ENCODE measurements at regions not wholly inside any gene's neighbourhood (a gene's known extent, or its start where the extent isn't known, plus 50 kb on each side); places are given as distances from the start of the nearest gene placed in this dataset.

DNA sequence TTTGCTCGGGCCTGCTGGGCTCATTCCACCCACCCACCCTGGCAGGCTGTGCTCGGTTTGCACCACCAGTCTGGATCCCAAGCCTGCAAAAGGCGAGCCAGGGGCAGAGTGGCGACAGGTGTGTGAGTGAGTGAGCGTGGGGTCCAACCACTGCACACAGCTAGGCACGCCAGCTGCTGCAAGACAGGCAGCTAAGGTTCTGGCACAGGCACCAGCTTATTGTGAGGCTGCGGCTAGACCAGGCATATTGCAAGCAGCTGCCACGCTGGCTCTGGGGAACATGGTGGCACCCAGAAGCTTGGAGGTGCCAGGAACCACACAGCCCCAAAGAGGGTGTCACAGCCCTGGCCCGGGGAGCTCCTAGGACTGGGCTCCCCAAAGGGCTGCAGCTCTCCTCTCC, 205.1 kb downstream of the ANKRD60 start:
- DNase-seq (ENCODE audit: insufficient read length, low spot score): no peak
- no peak for FAIRE-seq
- TF ChIP-seq, protein P1, sequence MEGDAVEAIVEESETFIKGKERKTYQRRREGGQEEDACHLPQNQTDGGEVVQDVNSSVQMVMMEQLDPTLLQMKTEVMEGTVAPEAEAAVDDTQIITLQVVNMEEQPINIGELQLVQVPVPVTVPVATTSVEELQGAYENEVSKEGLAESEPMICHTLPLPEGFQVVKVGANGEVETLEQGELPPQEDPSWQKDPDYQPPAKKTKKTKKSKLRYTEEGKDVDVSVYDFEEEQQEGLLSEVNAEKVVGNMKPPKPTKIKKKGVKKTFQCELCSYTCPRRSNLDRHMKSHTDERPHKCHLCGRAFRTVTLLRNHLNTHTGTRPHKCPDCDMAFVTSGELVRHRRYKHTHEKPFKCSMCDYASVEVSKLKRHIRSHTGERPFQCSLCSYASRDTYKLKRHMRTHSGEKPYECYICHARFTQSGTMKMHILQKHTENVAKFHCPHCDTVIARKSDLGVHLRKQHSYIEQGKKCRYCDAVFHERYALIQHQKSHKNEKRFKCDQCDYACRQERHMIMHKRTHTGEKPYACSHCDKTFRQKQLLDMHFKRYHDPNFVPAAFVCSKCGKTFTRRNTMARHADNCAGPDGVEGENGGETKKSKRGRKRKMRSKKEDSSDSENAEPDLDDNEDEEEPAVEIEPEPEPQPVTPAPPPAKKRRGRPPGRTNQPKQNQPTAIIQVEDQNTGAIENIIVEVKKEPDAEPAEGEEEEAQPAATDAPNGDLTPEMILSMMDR (IDR thresholded peaks at IDR 0.05; ENCODE audit: insufficient read depth, missing control alignments): no peak

GRCh38 chr20:58022711-58023110, 205.7 kb downstream of the ANKRD60 start:
- DNase-seq (ENCODE audit: insufficient read length, low spot score) (no peak), FAIRE-seq (no peak)
- TF ChIP-seq, protein P1 (IDR thresholded peaks at IDR 0.05; ENCODE audit: insufficient read depth, missing control alignments): no peak

GRCh38 chr20:58021481-58021880, 207.0 kb downstream of the ANKRD60 start:
- TF ChIP-seq, protein P1 (IDR thresholded peaks at IDR 0.05; ENCODE audit: insufficient read depth, missing control alignments): no peak
- FAIRE-seq: no peak
- DNase-seq (ENCODE audit: insufficient read length, low spot score): no peak

DNA sequence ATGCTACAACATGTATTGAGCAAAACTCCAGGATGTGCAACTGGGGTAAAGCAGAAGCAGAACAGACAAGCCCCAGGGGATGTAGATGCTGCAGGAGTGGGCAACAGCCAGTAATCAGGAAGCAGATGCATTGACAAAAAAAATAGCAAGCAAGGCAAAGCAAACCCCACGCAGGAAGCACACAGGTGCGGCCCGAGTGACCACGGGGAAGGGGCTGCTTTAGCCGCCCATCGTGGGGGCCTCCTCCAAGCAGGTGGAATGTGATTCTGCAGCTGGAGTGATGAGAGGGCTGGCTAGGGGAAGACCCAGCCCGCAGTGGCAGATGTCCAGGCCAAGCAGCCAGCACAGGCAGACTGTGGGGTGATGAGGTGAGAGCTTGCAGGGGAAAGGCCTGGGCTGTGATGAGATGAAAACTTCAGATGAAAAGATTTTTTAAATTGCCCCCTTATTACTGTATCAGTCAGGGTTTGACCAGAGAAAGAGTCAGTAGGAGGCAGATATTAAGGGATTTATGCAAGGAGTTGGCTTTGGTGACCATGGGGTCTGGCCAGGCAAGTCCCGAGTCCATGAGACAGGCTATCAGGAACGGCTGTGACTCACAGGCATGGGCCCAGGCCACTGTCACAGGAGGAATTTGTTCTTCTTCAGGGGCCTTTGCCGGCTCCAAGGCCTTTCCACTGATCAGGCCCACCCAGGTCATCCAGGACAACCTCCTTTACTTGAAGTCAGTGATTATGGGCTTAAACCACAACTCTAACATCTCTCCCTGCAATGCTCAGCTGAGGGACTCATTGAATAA, 207.6 kb downstream of the ANKRD60 start:
- no peak for FAIRE-seq

DNA sequence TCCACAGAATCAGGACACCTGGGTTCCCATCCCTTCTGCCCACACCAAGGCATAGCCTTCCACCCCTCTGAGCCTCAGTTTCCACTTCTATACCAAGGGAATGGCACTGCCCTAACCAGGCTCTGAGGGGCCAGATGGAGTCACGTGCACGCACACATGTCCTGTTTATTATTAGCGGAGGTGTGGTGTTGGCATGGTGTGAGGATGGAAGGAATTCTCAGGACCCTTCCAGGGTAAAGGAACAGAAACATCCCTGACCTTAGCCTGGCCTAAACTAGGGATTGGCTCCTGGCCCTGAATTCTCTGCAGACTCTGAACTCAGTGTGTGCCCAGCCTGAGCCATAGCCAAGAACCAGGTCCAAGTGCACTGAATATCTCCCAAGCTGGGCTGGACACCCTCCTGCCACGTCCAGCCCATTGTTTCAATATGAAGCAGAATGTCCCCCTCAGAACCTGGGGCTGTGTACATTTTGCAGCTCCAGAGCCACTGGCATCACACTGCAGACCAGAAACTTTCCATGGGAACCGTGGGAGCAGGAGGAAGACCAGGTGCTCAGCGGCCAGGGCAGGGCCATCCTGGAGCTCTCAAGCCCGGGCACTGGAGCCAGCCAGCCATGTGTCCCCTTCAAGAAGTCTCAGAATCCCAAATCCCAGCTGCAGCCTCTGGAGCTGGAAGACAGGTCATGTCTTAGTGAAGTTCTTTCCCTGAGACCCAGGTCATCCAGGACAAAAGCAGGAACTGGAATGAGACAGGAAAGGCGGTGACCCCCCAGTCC, 208.4 kb downstream of the ANKRD60 start:
- DNase-seq (ENCODE audit: insufficient read length, low spot score): no peak
- TF ChIP-seq, protein P1 (IDR thresholded peaks at IDR 0.05; ENCODE audit: insufficient read depth, missing control alignments): no peak
- FAIRE-seq: no peak

More for the DNA sequence above, 207.6 kb downstream of the ANKRD60 start:
- TF ChIP-seq, protein P1 (IDR thresholded peaks at IDR 0.05; ENCODE audit: insufficient read depth, missing control alignments): no peak
- DNase-seq (ENCODE audit: insufficient read length, low spot score): no peak

DNA sequence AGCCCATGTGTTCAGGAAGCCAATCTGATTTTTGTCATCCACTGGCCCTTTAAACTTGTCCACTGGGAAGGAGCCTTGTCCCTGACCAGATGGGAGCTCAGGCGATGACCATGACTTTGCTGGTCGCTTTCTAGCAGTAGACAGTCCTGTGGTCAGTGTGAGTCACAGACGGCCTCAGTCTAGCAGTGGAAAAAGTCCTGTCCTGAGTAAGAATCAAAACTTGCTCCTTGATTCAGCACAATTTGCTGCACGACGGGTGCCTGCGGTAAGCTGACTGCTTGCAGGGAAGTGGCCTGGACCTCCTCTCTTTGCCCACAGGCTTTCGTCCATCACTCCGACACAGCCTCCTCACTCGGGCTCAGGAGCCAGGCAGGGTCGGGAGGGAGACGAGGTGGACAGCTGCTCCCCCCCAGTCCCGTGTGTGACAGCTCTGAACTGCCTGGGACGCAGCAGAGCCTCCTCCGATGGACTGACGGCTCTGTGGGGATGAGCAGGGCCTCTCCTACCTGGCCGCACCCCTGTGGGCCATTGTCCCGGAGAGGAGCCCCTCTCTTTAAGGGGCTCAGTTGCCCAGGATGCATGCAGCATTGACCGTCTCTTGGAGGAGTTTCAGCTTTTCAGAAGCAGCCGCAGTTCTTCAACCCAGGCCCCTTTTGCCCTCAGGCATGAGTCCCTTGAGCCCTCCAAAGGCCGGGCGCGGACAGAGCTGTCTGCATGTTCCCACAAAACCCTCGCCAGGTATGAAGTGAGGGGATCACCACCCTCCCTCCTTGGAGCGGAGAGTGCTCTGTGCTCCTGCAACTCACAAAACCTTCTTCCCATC, 209.2 kb downstream of the ANKRD60 start:
- FAIRE-seq (no peak), DNase-seq (ENCODE audit: insufficient read length, low spot score) (no peak)
- TF ChIP-seq, protein P1 (IDR thresholded peaks at IDR 0.05; ENCODE audit: insufficient read depth, missing control alignments): no peak
